Activated T-cell treated with anti-CD3 and anti-CD28 coated beads for 48 hours (primary cell): ENCODE measurements at regions not wholly inside any gene's neighbourhood (a gene's known extent, or its start where the extent isn't known, plus 50 kb on each side); places are given as distances from the start of the nearest gene placed in this dataset.
A peak's percentile ranks its signal among the peaks of the same experiment; 100 is the strongest.

ENCODE experiments used
- DNase-seq: peaks from one replicate; pipeline ENCODE4 v3.0.0-alpha.2; 2020; ENCODE audit warnings: low read depth

DNA sequence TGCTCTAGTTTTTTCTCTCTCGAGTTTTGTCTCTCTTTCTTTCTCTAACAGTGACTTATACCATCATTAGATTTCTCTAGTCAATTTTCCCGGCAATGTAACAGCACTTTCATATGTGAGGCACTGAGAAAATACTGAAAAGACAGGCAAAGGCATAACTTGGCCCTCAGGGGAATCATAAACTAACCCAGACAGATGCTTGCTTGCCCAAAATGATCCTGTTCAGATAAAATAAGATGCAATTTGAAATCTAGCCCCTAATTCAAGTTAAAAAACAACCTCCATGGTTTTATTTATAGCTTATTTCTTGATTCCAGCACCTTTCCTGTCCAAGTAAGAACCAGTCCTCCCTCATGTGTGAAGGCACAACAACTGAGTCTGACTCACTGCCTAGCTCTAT lies 294.6 kb downstream of the GAS1 start:
- DNase-seq = no peak

- no peak for DNase-seq
Measured at GRCh38 chr9:86649913-86650312, 295.7 kb upstream of the TUT7 start.

- no peak for DNase-seq
Measured at GRCh38 chr9:86648828-86649170, 294.6 kb upstream of the TUT7 start.

- DNase-seq = no peak
Measured at GRCh38 chr9:86648156-86648827, 294.1 kb upstream of the TUT7 start.

DNA sequence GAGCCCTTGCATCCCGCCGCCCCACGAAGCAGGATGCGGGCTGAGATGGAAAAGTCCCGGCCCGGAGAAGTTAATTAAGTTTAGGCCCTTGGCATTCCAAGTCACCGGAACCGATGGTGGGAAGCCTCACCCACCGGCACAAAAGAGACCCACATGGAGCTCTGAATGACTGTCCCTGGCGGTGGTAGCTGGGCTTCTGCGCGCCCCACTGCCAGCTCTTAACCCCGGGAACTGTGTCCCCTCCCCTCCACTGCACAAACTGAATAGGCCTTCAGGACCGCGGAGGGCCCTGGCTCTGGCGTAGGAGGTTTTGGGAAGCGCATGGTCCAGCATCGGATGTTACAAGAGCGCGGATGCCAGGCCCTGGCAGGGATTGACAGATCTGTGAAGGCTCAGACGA lies 291.1 kb upstream of the TUT7 start:
- DNase-seq = no peak

DNA sequence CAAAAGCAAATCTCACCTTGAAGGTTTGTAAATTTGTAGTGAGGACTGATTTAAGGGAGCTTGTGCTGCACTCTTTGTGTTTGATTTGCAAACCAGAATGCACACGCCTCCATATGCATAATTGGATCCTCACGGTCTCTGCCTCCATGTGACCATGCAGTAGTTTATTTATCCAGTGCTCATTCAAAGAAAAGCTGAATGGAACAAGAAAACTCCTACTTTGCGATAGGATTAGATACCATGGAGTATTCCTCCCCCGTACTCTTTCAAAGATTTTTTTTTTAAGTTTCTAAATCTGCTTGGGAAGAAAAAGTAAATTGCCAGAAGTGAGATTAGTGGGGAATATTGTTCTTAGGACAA lies 290.4 kb upstream of the TUT7 start:
- DNase-seq = no peak

DNA sequence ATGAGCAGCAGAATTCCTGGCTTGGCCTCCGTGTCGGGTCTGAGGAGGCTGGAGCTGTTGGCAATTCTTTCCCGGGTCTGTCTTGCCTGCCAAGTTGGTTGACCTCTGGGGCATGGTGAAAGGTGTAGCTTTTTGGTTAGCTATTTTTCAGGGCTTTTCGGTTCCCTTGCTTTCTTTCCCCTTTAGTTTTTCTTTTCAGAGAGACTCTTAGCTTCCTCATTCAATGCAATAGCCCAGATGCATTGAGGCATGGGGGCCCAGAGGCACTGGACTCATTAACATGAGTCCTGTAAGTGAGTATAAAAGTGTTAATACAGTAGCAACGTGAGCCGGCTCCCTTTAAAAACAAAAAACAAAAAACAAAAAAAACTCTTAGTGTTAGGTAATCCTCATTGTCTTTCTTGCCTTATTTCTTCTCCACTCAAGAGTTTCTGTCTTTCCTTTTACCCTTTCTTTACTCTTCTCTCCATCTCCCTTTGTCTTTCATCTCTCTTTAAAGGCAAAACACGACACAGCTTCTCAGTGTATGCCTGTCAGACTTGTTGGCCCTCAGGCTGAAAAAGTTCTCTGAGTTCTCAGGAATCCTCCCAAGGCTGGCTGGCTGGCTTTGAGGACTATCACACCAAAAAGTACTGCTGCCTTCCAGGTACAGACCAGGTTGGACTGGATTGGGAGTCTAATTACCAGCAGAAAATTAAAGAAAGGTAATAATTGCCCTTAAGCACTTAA lies 289.9 kb upstream of the TUT7 start:
- no peak for DNase-seq

DNA sequence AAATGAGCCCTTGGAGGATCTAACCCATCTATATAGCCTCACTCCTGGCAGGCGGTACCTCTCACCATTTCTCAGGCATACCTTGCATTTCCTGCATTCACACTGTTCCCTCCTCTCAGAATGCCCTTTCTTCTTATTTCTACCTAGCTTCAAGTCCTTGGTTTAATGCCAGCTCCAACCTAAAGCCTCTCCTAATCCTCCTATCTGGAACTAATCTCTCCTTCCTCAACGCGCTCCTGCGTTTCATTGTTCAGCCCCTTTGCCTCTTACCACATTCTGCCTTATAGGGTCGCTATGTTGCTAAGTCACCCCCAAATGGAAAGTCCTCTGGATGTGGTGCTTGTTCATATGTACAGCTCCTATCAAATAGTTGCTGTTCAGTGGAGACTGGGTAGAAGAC lies 288.5 kb upstream of the TUT7 start:
- DNase-seq = no peak

- no peak for DNase-seq
Measured at GRCh38 chr9:86641970-86642369, 287.8 kb upstream of the TUT7 start.

DNA sequence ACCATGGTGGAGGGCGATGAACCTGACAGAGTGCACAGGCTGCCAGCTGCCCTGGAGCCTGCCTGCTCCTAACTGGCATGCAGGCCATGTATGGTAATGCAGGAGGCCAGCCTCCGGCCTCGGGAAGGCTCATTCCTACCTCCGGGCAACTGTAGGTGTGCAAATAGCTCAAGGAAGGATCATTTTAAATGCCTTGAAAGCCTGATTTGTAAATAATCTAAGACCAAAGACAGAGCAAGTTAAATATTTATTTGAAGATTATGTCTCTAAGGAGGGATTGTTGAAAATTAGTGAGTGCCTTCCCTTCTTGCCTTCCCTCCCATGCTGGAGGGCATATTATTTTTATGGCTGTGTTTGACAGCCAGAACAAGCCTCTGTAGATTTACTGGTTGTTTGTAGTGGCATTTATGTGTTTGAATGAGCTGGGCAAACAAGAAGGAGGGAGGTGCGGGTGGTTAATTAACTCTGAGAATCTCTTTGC lies 285.7 kb upstream of the TUT7 start:
- no peak for DNase-seq

GRCh38 chr9:86639287-86639686 lies 285.1 kb upstream of the TUT7 start:
- DNase-seq = no peak

DNA sequence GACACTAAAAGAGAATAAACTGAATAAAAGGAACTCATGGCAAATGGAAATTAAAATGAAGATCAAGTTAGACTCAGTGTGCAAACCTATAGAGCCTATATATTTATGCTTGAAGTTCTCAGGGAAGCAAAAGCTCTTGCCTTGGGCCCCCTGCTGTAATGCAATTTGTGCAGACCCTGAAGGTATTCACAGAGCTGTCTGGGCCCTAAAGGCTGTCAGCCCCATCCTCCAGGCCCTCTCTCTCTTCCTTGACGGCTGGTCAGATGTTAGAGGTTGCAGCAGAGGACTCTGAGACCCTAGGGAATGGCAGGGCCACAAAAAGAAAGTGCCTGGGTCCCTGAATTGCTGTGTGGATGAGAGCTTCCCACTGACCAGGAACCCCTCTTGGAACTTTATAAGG lies 283.9 kb upstream of the TUT7 start:
- no peak for DNase-seq

GRCh38 chr9:86637515-86637914 lies 283.3 kb upstream of the TUT7 start:
- DNase-seq = peak; percentile 18

DNA sequence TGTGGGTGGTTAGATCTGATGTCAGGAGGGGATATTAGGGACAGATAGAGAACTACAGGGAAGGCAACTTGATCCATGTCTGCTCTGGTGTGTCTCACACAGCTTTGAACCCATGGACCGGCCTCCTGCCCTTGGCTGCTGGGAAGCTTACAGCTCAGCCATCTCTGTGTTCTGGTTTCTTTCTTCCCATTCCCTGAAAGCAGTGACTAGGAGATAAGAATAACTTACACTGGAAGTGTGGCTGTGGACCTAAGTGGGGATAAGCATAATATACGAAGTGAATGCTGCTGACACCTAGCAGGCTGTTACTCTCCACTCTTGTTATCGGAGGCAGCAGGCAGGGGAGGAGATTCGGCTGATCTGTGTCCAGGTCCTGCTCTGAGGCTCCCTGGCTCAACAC lies 282.3 kb upstream of the TUT7 start:
- no peak for DNase-seq

DNA sequence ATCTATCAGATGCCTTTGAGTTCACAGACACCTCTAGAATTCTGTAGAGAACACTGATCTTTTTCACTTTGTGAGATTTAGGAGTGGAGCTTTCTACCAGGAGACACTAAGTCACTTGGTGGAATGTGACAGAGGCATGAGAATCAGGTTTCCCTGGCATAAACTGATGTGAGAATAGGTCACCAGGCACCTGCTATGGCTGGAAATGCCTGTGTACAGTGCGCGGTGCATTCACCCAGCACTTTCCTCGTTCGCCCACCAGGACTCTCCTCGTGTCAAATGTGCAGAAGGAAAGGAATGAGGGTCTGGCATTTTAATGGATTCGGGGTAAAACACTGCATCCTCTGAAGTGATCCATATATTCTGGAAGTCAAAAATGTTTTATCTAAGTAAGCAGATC lies 281.8 kb upstream of the TUT7 start:
- no peak for DNase-seq

- no peak for DNase-seq
Measured at GRCh38 chr9:86634501-86634900, 280.3 kb upstream of the TUT7 start.

DNA sequence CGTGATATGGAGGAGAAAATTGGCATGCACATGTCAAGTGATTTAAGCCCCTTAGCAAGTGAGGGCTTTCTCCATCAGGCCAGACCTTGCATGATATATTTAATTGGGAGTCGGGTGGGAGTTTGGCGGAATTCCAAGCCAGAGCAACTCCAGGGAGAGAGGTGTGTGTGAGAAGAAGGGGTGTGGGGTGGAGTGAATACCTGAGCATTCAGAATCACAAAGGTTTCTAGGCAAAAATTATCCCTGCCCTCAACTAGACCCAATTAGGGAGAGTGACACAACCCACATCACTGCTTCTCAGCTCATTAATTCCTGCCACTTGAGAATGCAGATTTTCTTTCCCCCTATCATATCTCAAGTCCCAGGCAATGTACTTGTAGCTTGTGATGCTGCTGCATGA lies 279.7 kb upstream of the TUT7 start:
- no peak for DNase-seq

DNA sequence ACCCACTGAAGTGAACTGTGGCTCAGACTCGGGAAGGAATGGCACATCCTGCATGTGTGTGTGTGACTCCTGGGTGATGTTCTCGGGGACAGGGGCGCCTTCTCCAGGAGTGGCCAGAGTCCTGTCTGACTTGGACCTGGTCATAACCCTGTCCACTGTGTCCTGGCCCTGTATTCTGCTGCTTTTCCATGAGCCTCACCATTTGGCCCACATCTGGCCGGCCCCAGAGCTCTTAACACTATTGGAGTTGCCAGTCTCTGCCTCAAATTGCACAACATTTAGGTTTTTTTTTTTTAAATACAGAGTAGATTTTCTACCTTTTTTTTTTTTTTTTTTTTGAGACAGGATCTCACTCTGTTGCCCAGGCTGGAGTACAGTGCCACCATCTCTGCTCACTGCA lies 278.3 kb upstream of the TUT7 start:
- no peak for DNase-seq

- DNase-seq = no peak
Measured at GRCh38 chr9:86629530-86629929, 275.3 kb upstream of the TUT7 start.

GRCh38 chr9:86626802-86627201 lies 272.6 kb upstream of the TUT7 start:
- no peak for DNase-seq

DNA sequence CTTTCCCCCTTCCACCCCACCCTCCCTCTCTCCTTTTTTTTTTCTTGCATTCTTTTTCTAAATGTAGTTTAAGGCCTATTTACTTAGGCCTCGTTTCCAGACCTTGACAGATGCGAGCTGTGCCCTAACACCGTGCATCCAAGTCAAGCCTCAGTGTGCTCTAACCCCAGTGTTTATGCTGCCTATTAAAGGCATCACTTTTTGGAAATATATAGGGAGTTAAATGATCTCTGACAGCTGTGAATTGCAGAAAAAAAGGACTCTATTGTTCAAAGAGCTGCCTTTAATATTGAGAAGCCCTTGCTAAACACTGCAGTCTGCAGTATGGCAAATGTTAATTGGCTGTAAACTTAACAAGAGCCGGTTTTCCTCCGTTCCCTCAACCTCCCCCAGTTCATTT lies 270.4 kb upstream of the TUT7 start:
- no peak for DNase-seq

- no peak for DNase-seq
Measured at GRCh38 chr9:86614871-86615849, 260.9 kb upstream of the TUT7 start.

GRCh38 chr9:86613943-86614342 lies 259.7 kb upstream of the TUT7 start:
- no peak for DNase-seq
